ENCODE measurements at regions not wholly inside any gene's neighbourhood (a gene's known extent, or its start where the extent isn't known, plus 50 kb on each side); places are given as distances from the start of the nearest gene placed in this dataset.

GRCh38 chr5:119991625-119992024 is 362.3 kb downstream of the FAM170A start:
- DNase-seq, result no peak

GRCh38 chr5:119996128-119996527 is 366.8 kb downstream of the FAM170A start:
- DNase-seq, result no peak

- no peak for DNase-seq
Observed at GRCh38 chr5:120007598-120007997, 378.2 kb downstream of the FAM170A start.

- no peak for DNase-seq
Observed at GRCh38 chr5:120012431-120012830, 383.1 kb downstream of the FAM170A start.

GRCh38 chr5:120014535-120014934 is 385.2 kb downstream of the FAM170A start:
- DNase-seq, result no peak

GRCh38 chr5:120016717-120017382 is 387.5 kb downstream of the FAM170A start:
- DNase-seq, result no peak

- no peak for DNase-seq
Observed at GRCh38 chr5:120017513-120017912, 388.2 kb downstream of the FAM170A start.

GRCh38 chr5:120035181-120035580 is 405.8 kb downstream of the FAM170A start:
- DNase-seq, result no peak

GRCh38 chr5:120035815-120036577 is 406.6 kb downstream of the FAM170A start:
- no peak for DNase-seq

- DNase-seq, result no peak
Observed at GRCh38 chr5:120037451-120037850, 408.1 kb downstream of the FAM170A start.

GRCh38 chr5:120039111-120039510 is 409.8 kb downstream of the FAM170A start:
- DNase-seq, result no peak

- no peak for DNase-seq
Observed at GRCh38 chr5:120043431-120043830, 414.1 kb downstream of the FAM170A start.

- DNase-seq, result no peak
Observed at GRCh38 chr5:120052916-120053828, 410.9 kb upstream of the PRR16 start.

- DNase-seq, result no peak
Observed at GRCh38 chr5:120053841-120054240, 410.3 kb upstream of the PRR16 start.

GRCh38 chr5:120055858-120056257 is 408.2 kb upstream of the PRR16 start:
- DNase-seq, result peak in 1 of 58 donors; percentile 1

- no peak for DNase-seq
Observed at GRCh38 chr5:120062515-120062917, 401.6 kb upstream of the PRR16 start.

- no peak for DNase-seq
Observed at GRCh38 chr5:120072068-120072761, 391.9 kb upstream of the PRR16 start.

- no peak for DNase-seq
Observed at GRCh38 chr5:120073722-120074121, 390.4 kb upstream of the PRR16 start.

- DNase-seq, result no peak
Observed at GRCh38 chr5:120080781-120081180, 383.3 kb upstream of the PRR16 start.

- DNase-seq, result no peak
Observed at GRCh38 chr5:120082316-120083068, 381.6 kb upstream of the PRR16 start.
